Ishikawa (cell line): ENCODE measurements at regions not wholly inside any gene's neighbourhood (a gene's known extent, or its start where the extent isn't known, plus 50 kb on each side); places are given as distances from the start of the nearest gene placed in this dataset.

Source experiments
- EP300 ChIP-seq: IDR thresholded peaks from 2 replicates; pipeline ENCODE4 v1.6.1; 2012; ENCODE audit warnings: borderline replicate concordance
- RAD21 ChIP-seq: IDR thresholded peaks from 2 replicates; pipeline ENCODE4 v1.6.1; 2012; ENCODE audit warnings: low read depth

GRCh38 chr3:40618158-40618557, 93.4 kb downstream of the ZNF621 start:
- TF ChIP-seq RAD21 (no peak), EP300 (no peak)
